A549 (cell line): ENCODE measurements at regions not wholly inside any gene's neighbourhood (a gene's known extent, or its start where the extent isn't known, plus 50 kb on each side); places are given as distances from the start of the nearest gene placed in this dataset.
"Not testable (repeated sequence)": the region's sequence is repeated elsewhere in the genome, so short reads cannot be mapped to it uniquely, and the experiment has no call there.

Experiments
- ATAC-seq, 2 experiments: fragments of 200-7000 bp in 1 of 2; fragments of >200 bp in 1 of 2; cut with Nextera tagmentation in 1 of 2; cut with Tn5 transposase in 1 of 2; 3 replicates each; pipeline versions ENCODE4 v1.8.0 to v1.9.1; 2018 to 2020; ENCODE audit warnings: mild to moderate bottlenecking in 1 of 2, moderate library complexity in 1 of 2
- CTCF ChIA-PET: fragments of 300-600 bp; sonication (Branson Sonifier 250); formaldehyde crosslinking; extraction: SDS; loops from one replicate; lab custom pipeline; 2021; ENCODE audit warnings: antibody characterized with exemption, inconsistent platforms; lab: Yijun Ruan, JAX
- POLR2A ChIA-PET: fragments of 350-600 bp; formaldehyde crosslinking; extraction: SDS; loops from one replicate; lab custom pipeline; 2021; ENCODE audit warnings: antibody characterized with exemption, inconsistent platforms; lab: Yijun Ruan, JAX
- DNase-seq, 2 experiments: peaks; one replicate each; pipeline versions ENCODE4 v3.0.0 to v3.0.0-alpha.2; 2011 to 2016; ENCODE audit warnings: low read depth in 1 of 2, low spot score in 1 of 2
- FAIRE-seq: peaks from 2 replicates; lab custom pipeline; 2011; peaks lifted over from hg19 to GRCh38; lab: Jason Lieb, UNC
- H3K27ac ChIP-seq, 2 experiments: fragments of >200 bp; sonication (Bioruptor Twin); formaldehyde crosslinking; 3 replicates each; pipeline ENCODE4 v1.5.1; 2016 to 2017
- H3K4me1 ChIP-seq: fragments of >200 bp; sonication (Bioruptor Twin); formaldehyde crosslinking; 3 replicates; pipeline ENCODE4 v1.6.1; 2016
- H3K4me2 ChIP-seq: fragments of >200 bp; sonication (Bioruptor Twin); formaldehyde crosslinking; 3 replicates; pipeline ENCODE4 v1.6.1; 2016
- H3K4me3 ChIP-seq: fragments of >200 bp; sonication (Bioruptor Twin); formaldehyde crosslinking; 3 replicates; pipeline ENCODE4 v1.5.1; 2016
- H3K9me3 ChIP-seq: fragments of >200 bp; sonication (Bioruptor Twin); formaldehyde crosslinking; 3 replicates; pipeline ENCODE4 v1.6.1; 2016
- BCL3 ChIP-seq: fragments of >200 bp; sonication (Bioruptor Twin); formaldehyde crosslinking; IDR thresholded peaks from 3 replicates; pipeline ENCODE4 v1.6.1; 2016
- CBX2 ChIP-seq: fragments of 200-600 bp; sonication (generic); IDR thresholded peaks from 2 replicates; pipeline ENCODE4 v1.6.1; 2016; ENCODE audit warnings: low read depth, mild to moderate bottlenecking, borderline replicate concordance
- CHD4 ChIP-seq: fragments of 200-600 bp; sonication (generic); IDR thresholded peaks from 2 replicates; pipeline ENCODE4 v1.6.1; 2016; ENCODE audit warnings: antibody characterized with exemption, mild to moderate bottlenecking, borderline replicate concordance
- E2F6 ChIP-seq: IDR thresholded peaks from 2 replicates; pipeline ENCODE4 v1.6.1; 2012; ENCODE audit warnings: low read depth, borderline replicate concordance
- EHF ChIP-seq: fragments of 250-450 bp; sonication (Bioruptor Pico); IDR thresholded peaks from 2 replicates; pipeline ENCODE4 v1.5.0; 2020; ENCODE audit warnings: mild to moderate bottlenecking
- ELK1 ChIP-seq: fragments of 150-350 bp; IDR thresholded peaks from 2 replicates; pipeline ENCODE4 v1.6.1; 2014; ENCODE audit warnings: low read depth, mild to moderate bottlenecking, low read length
- EP300 ChIP-seq, 2 experiments: fragments of >200 bp; sonication (Bioruptor Twin); formaldehyde crosslinking; IDR thresholded peaks; 2 replicates in 1 of 2; 3 replicates in 1 of 2; pipeline ENCODE4 v1.6.1; 2016 to 2017
- FOXS1 ChIP-seq: fragments of 250-450 bp; sonication (Bioruptor Pico); IDR thresholded peaks from 2 replicates; pipeline ENCODE4 v1.5.0; 2020; ENCODE audit warnings: mild to moderate bottlenecking, moderate library complexity
- HDAC2 ChIP-seq: fragments of 200-600 bp; sonication (generic); IDR thresholded peaks from 2 replicates; pipeline ENCODE4 v1.6.1; 2016
- HES2 ChIP-seq: fragments of >200 bp; sonication (Bioruptor Twin); formaldehyde crosslinking; IDR thresholded peaks from 2 replicates; pipeline ENCODE4 v1.6.1; 2016
- HEYL ChIP-seq: fragments of 250-450 bp; sonication (Bioruptor Pico); IDR thresholded peaks from 2 replicates; pipeline ENCODE4 v1.8.0; 2021; ENCODE audit warnings: mild to moderate bottlenecking, moderate library complexity
- HOXA7 ChIP-seq: fragments of 250-450 bp; sonication (Bioruptor Pico); IDR thresholded peaks from 2 replicates; pipeline ENCODE4 v1.5.0; 2020; ENCODE audit warnings: mild to moderate bottlenecking, moderate library complexity
- JUN ChIP-seq, 2 experiments: fragments of >200 bp; sonication (Bioruptor Twin); formaldehyde crosslinking; IDR thresholded peaks; 2 replicates in 1 of 2; 3 replicates in 1 of 2; pipeline ENCODE4 v1.6.1; 2016 to 2017
- KDM1A ChIP-seq: fragments of 200-600 bp; sonication (generic); IDR thresholded peaks from 2 replicates; pipeline ENCODE4 v1.6.1; 2016; ENCODE audit warnings: low read depth, mild to moderate bottlenecking
- MAFK ChIP-seq: fragments of 450-650 bp; IDR thresholded peaks from 2 replicates; pipeline ENCODE4 v1.6.1; 2014; ENCODE audit not compliant: partially characterized antibody
- MAX ChIP-seq: IDR thresholded peaks from 2 replicates; pipeline ENCODE4 v1.6.1; 2012
- MAZ ChIP-seq: fragments of 150-350 bp; IDR thresholded peaks from 2 replicates; pipeline ENCODE4 v1.6.1; 2014; ENCODE audit warnings: antibody characterized with exemption, low read depth, low read length, borderline replicate concordance
- MYC ChIP-seq: IDR thresholded peaks from 2 replicates; pipeline ENCODE4 v1.6.1; 2012; ENCODE audit warnings: mild to moderate bottlenecking, inconsistent platforms, low read length, improper control_type of control experiment, borderline replicate concordance
- NFE2L2 ChIP-seq: fragments of 150-350 bp; conservative IDR thresholded peaks from 2 replicates; pipeline ENCODE4 v1.6.1; 2014; ENCODE audit warnings: low read length
- NPAS2 ChIP-seq: fragments of 250-450 bp; sonication (Bioruptor Pico); IDR thresholded peaks from 2 replicates; pipeline ENCODE4 v1.8.0; 2022; ENCODE audit warnings: mild to moderate bottlenecking, moderate library complexity, borderline replicate concordance
- PBX3 ChIP-seq: IDR thresholded peaks from 2 replicates; pipeline ENCODE4 v1.6.1; 2012
- PHF8 ChIP-seq: fragments of 200-600 bp; sonication (generic); IDR thresholded peaks from 2 replicates; pipeline ENCODE4 v1.6.1; 2016; ENCODE audit warnings: low read depth, mild to moderate bottlenecking, antibody characterized with exemption, moderate library complexity, borderline replicate concordance
- RARB ChIP-seq: fragments of 250-450 bp; sonication (Bioruptor Pico); IDR thresholded peaks from 2 replicates; pipeline ENCODE4 v1.8.0; 2021; ENCODE audit warnings: mild to moderate bottlenecking, moderate library complexity
- RFX5 ChIP-seq: fragments of 450-650 bp; IDR thresholded peaks from 2 replicates; pipeline ENCODE4 v1.7.1; 2014; ENCODE audit warnings: antibody characterized with exemption, mild to moderate bottlenecking, moderate library complexity
- SMC3 ChIP-seq: fragments of >200 bp; sonication (Bioruptor Twin); formaldehyde crosslinking; IDR thresholded peaks from 3 replicates; pipeline ENCODE4 v1.6.1; 2018; ENCODE audit warnings: inconsistent platforms
- TFCP2L1 ChIP-seq: fragments of 250-450 bp; sonication (Bioruptor Pico); IDR thresholded peaks from 2 replicates; pipeline ENCODE4 v1.5.0; 2021; ENCODE audit warnings: mild to moderate bottlenecking
- TP53 ChIP-seq: fragments of 250-450 bp; sonication (Bioruptor Pico); IDR thresholded peaks from 2 replicates; pipeline ENCODE4 v1.5.0; 2021; ENCODE audit warnings: mild to moderate bottlenecking, moderate library complexity
- ZNF302 ChIP-seq: fragments of 250-450 bp; sonication (Bioruptor Pico); IDR thresholded peaks from 2 replicates; pipeline ENCODE4 v1.9.0; 2021; ENCODE audit warnings: inconsistent platforms, mild to moderate bottlenecking, moderate library complexity
- WGBS: methylation state at CpG from one replicate; pipeline ENCODE4 v1.1.6; 2017; ENCODE audit errors: missing lambda C conversion rate; 5-methylcytosine and 5-hydroxymethylcytosine counted together

GRCh38 chr11:46204415-46204814 lies 73.0 kb upstream of the CREB3L1 start:
- H3K4me3 ChIP-seq, H3K27ac ChIP-seq, H3K9me3 ChIP-seq, DNase-seq, POLR2A ChIA-PET, H3K4me1 ChIP-seq, CTCF ChIA-PET, FAIRE-seq, H3K4me2 ChIP-seq, ATAC-seq: not testable (repeated sequence)
- 69% methylated on average over 7 of the region's 7 CpGs for WGBS

- FAIRE-seq (no peak), DNase-seq (no peak), ATAC-seq (no peak)
- no peak for TF ChIP-seq RARB (CRISPR knock-in tag)
- no peak for TF ChIP-seq SMC3
- TF ChIP-seq MAZ = no peak
- no peak for TF ChIP-seq BCL3
- no peak for TF ChIP-seq CHD4
- TF ChIP-seq KDM1A = no peak
- no peak for TF ChIP-seq MAFK
- no peak for TF ChIP-seq FOXS1 (CRISPR knock-in tag)
- no peak for TF ChIP-seq EHF (CRISPR knock-in tag)
- TF ChIP-seq E2F6 = no peak
- TF ChIP-seq TFCP2L1 = no peak
- TF ChIP-seq TP53 (CRISPR knock-in tag) = no peak
- no peak for TF ChIP-seq ZNF302 (CRISPR knock-in tag)
- no peak for TF ChIP-seq MYC
- no peak for TF ChIP-seq HEYL (CRISPR knock-in tag)
- TF ChIP-seq CBX2 = no peak
- TF ChIP-seq JUN (IDR thresholded peaks at IDR 0.05) = no peak
- TF ChIP-seq NPAS2 (CRISPR knock-in tag) = no peak
- ChIA-PET POLR2A (no interaction called here), CTCF (no interaction called here)
- H3K4me2 ChIP-seq = no peak overlapping the region
- H3K27ac ChIP-seq = no peak overlapping the region
- WGBS = 56% methylated on average over 7 of the region's 7 CpGs
- H3K4me3 ChIP-seq = no peak overlapping the region
- no peaks in the 10 kb centered on the region for H3K9me3 ChIP-seq
- H3K4me1 ChIP-seq = no peaks in the 10 kb centered on the region
Measured at GRCh38 chr11:46203746-46204145, 73.7 kb upstream of the CREB3L1 start.

GRCh38 chr11:46202696-46203391 lies 74.6 kb upstream of the CREB3L1 start:
- TF ChIP-seq NFE2L2 = no peak
- no peak for TF ChIP-seq HDAC2
- TF ChIP-seq NPAS2 (CRISPR knock-in tag) = no peak
- no peak for TF ChIP-seq SMC3
- no peak for TF ChIP-seq JUN (IDR thresholded peaks at IDR 0.05)
- ChIA-PET CTCF (no interaction called here), POLR2A (no interaction called here)
- Histone ChIP-seq H3K27ac (no peak overlapping the region), H3K4me3 (no peak overlapping the region), H3K4me2 (no peak overlapping the region), H3K9me3 (no peaks in the 10 kb centered on the region), H3K4me1 (no peaks in the 10 kb centered on the region)
- 65% methylated on average over 10 of the region's 10 CpGs for WGBS
- FAIRE-seq (no peak), DNase-seq (no peak), ATAC-seq (no peak)

- no peak for ATAC-seq
- POLR2A ChIA-PET = no interaction called here
- no peak for TF ChIP-seq MAX
- TF ChIP-seq TFCP2L1 = no peak
- TF ChIP-seq MAZ = no peak
- no peak for TF ChIP-seq PHF8
- TF ChIP-seq JUN (IDR thresholded peaks at IDR 0.05) = no peak
- no peak for TF ChIP-seq HES2
- no peak for TF ChIP-seq ELK1
- TF ChIP-seq MAFK = no peak
- no peak for TF ChIP-seq HOXA7 (CRISPR knock-in tag)
- no peak for TF ChIP-seq EP300 (IDR thresholded peaks at IDR 0.05)
- no peak for TF ChIP-seq PBX3
- no peak for TF ChIP-seq RFX5
- no peak for TF ChIP-seq ZNF302 (CRISPR knock-in tag)
Measured at GRCh38 chr11:46202149-46202548, 75.3 kb upstream of the CREB3L1 start.

More at GRCh38 chr11:46202149-46202548, 75.3 kb upstream of the CREB3L1 start:
- no peaks in the 10 kb centered on the region for H3K9me3 ChIP-seq
- FAIRE-seq (no peak), DNase-seq (no peak)
- CTCF ChIA-PET = no interaction called here
- H3K4me1 ChIP-seq = no peaks in the 10 kb centered on the region
- no peak overlapping the region for H3K4me2 ChIP-seq
- 66% methylated on average over 7 of the region's 7 CpGs for WGBS
- no peak overlapping the region for H3K27ac ChIP-seq
- no peak overlapping the region for H3K4me3 ChIP-seq
